ENCODE measurements at regions not wholly inside any gene's neighbourhood (a gene's known extent, or its start where the extent isn't known, plus 50 kb on each side); places are given as distances from the start of the nearest gene placed in this dataset.

- DNase-seq: no peak
Observed at GRCh38 chr1:213820362-213821149, 167.2 kb upstream of the PROX1 start.

- no peak for DNase-seq
Observed at GRCh38 chr1:213821175-213821942, 166.4 kb upstream of the PROX1 start.

DNA sequence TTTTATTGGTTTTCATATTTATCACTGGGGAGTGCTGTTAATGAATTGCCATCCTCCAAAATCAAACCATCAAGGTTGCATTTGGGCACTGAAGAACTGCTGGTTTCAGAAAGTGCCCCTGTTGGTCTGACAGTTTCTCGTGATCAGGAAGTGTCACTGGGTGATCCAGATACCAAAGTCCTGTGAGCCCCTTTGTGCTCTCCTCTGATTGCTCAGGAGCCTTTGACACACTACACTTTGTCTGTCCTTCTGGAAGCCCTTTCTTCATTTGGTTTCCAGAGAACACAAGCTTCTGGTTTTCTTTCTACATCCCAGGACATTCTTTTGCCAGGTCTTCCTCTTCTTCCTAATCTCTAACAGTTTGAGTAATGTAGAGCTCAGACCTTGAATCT lies 165.8 kb upstream of the PROX1 start:
- no peak for DNase-seq

DNA sequence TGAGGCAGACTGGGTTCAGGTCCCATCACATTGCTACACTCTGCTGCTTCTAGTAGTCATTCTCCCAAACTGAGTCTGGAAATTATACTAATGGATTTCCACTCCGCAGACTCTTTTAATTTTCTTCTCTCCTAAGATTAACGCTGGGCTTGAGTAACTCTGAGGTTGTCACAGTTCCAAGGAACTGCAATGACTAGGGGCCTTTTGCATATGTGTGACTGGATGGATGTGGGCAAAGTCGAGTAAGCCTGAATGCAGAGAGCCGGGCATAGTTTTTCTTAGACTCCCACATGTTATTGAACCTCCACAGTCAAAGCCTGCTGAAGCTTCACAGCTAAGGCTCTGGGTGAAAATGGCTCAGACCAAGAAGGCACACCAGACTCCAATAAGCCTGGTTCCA lies 160.9 kb upstream of the PROX1 start:
- DNase-seq: no peak

DNA sequence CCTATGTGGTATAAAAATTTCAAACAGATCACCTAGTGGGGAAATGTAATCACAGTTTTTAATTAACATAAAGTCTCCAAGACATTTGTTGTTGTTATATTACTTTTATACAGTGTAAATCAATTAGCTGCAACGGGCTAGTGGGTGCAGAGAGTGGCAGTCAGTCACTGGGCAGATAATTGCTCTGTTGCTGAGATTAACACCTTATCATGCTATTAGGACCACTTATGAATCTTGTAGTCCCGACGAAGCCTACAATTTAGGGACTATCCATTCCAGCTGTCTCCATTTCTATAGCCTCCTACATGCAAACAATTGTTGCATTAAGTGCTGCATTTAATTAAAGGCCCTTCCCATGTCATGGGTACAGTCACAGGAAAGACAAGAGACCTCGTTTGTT lies 158.9 kb upstream of the PROX1 start:
- DNase-seq: no peak

DNA sequence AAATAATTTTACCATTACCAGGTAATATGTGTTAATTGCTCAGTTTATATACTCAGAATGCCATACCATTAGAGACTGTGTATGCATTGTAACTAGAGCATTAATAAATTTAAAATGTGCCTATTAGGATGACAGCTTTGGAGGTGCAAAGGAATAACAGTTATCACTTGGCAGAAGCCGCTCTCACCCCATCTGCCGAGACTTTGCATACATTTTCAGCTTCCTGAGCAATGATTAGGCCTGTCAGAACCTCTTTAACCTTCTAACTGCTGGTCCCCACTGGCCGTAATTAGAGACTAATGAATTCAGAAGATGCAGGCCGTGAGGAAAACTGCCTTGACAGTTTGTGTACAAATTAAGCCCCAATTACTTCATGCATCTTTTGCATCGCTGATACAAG lies 158.0 kb upstream of the PROX1 start:
- no peak for DNase-seq

DNA sequence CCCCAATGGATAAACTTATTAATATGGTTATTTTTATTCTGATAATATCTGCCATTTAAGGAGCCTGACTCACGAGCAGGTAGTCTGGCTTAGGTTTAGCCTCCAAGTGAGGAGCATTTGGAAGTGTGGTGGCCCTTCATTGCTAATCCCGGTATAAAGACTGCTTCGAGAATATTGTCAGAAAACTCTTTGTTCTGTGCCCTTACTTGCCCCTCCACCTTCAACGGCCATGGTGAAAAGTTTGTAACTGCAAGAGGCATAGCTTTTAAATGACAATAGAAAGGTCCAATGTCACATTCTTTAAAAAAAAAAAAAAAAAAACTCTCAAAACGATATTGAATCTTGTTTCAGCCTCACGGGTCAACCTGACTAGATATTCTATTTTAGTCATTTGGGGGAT lies 157.4 kb upstream of the PROX1 start:
- no peak for DNase-seq

DNA sequence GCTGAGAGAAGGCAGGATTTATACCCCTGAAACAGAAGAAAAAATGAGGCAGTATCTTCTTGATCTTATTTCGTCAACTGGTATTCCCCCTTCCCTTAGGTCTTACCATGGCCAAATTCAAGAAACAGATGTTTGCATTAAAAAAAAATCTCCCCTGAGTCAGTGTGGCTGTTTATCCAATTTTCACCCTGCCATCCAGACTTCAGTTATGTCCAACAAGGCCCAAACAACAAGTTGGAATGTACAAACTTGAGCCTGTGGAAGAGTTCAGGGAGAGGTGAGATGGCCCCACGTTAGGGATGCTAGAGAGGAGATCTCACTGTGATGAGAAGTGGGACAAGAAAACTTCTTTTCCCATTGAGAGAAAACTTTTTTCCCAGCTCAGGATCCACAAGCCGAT lies 147.2 kb upstream of the PROX1 start:
- no peak for DNase-seq

DNA sequence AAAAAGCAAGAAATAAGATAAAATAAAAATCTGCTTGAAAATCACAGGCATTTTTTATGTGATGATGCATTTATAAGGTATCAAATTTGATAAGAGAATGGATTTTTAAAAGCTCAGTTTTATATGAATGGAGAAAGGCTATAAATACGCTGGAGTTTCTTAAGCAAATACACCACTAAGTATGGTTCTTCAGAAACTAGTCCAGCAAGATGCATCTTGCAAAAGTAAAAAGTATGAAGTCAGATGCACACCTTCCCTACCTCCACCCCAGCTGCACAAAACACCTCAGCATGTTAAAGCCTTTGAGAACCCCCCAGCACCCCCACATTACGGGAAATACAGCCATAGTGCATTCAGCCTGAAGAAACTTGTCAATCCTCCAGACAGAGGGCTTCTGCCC lies 143.1 kb upstream of the PROX1 start:
- DNase-seq: no peak

DNA sequence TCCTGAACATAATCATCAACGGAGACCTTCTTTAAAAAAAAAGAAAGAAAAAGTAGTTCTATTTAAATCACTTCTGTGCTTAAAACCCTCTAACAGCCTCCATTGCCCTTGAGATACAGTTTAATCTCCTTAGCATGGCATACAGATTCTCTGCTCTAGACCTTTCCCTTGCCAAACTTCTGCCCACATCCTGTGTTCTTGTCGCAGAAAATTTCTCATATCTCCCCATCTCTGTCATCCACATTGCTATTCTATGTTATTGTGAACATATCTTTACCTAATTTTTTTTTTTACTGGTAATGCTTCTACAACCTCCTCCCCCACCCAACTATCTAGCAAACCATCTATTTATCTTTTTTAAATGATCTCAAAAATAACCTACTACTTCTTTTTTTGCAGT lies 135.7 kb upstream of the PROX1 start:
- no peak for DNase-seq

DNA sequence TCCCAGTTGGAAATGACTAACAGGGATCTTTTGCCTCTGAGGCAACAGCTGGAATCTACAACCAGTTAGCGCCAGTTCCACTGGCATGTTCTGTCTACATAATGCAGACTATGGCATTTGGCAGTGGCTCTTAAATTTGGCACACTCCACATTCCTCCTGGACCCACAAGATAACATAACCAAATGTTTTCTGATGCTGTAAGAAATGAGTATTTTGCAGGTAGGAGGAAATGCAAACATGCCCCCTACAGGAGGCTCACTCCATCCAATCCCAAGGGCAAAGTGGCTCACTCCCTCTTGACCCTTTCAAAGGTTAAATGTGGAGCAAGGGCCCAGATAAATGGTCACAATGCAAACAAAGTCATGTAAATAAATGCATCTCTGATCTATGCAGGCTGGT lies 129.2 kb upstream of the PROX1 start:
- DNase-seq: no peak

GRCh38 chr1:213861841-213862240 lies 125.9 kb upstream of the PROX1 start:
- DNase-seq: no peak

DNA sequence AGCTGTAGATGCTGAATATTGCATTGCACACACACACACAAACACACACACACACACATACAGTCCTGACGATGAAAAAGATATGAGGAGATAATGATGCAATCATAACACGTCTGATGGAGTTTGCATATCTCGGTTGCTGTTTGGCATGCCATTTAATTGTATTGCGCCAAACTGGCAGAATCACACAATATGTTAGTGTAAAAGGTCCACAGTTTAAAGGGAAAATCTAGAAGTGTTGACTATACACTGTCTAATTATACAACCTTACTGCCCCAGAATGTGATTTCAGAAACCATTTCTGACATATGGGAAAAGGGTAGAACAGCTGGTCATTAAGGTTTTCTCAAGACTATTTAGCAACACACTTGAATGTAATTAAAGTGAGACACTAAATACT lies 123.7 kb upstream of the PROX1 start:
- DNase-seq: no peak

GRCh38 chr1:213868482-213868881 lies 119.3 kb upstream of the PROX1 start:
- no peak for DNase-seq

DNA sequence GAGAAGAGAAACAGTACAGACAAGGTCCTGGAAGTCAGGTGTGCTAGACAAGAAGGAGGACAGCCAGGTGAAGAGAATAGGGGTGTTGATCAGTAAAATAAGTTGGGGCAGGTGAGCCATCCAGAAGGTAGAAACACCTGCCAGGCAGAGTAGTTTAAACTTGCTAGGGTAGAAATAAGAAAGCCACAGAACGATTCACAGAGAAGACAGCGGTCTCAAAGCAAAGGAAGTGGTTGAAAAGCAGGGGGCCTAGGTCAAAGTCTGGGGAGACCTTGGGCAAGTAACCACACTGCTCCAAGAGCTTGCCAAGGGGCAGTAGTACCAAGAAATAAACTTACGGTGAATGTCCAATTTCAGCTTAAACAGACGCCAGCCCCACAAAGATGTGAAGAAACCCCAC lies 116.6 kb upstream of the PROX1 start:
- DNase-seq: no peak

DNA sequence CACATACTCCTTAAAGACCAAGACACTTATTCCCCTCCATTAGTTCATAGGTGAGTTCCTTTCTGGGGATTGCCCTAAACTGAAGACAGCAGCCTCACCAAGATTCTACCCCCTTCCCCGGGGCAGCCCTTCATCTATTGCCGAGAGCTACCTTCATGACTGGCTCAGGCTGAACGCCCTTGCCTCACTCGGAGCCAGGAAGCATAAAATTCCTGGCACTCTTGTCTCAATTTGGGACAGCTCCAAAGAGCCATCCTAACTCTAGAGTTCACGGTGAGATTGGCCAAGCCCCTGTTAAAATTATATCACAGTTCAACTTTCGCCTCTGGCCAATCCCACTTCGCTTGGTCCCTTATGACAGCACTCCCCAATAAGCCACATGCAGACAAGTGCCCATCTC lies 113.0 kb upstream of the PROX1 start:
- DNase-seq: no peak

DNA sequence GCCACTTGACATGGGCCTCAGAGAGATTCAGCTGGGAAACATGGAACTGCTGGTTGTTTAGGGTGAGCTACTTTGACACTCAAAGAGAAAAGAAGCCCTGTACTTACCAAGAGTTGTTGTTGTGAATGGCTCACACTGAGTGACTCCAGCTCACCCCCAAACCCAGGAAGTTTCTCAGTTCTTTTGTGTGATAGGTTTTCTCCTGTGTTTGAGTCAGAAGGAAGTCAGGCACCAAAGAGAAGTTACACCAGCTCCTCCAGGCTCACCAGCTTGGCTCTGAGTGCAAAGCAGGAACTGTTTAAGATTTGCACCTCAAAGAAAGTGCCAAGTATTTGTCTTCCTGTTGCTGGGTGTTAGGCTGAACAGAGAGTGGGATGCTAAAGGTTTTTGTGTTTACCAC lies 111.2 kb upstream of the PROX1 start:
- DNase-seq: no peak

DNA sequence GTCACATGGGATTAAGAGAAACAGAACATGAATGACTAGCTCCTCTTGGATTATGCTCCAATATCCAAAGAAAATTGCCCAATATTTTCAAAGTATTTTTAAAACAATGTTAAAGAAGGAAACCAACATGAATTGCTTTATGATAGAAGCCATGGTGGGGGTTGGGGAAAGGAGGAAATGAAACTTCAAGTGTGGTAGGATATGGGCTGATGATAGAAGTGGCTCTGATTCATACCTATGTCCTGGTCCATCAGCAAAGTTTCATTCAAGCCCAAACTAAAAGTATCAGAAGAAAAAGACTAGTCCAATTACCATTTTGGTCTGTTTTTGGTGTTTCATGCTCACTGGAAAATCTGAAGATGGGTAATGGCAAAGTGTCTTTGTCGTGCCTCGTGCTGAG lies 104.2 kb upstream of the PROX1 start:
- DNase-seq: no peak

- DNase-seq: no peak
Observed at GRCh38 chr1:213884402-213884801, 103.4 kb upstream of the PROX1 start.

DNA sequence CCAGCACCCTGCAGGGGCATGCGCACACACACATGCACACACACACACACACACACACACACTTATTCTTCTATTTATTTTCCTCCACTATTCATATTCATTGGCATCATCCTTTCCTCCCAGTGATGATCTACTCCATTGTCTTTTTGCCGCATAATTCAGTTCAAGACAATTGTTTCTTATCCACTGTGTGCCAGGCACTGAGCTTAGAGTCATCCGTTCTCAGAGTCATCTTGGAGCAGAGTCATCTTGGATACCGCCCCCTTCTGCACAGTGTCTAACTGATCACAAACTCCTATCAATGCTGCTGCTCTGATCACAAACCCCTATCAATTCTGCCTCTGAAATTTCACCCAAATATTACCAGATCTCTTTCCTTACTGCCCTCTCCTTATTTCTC lies 102.8 kb upstream of the PROX1 start:
- no peak for DNase-seq

GRCh38 chr1:213887842-213888241 lies 99.9 kb upstream of the PROX1 start:
- DNase-seq: no peak

GRCh38 chr1:213891989-213892902 lies 95.5 kb upstream of the PROX1 start:
- no peak for DNase-seq

- no peak for DNase-seq
Observed at GRCh38 chr1:213898684-213899083, 89.1 kb upstream of the PROX1 start.

GRCh38 chr1:213899413-213899812 lies 88.4 kb upstream of the PROX1 start:
- DNase-seq: no peak

Measured in activated CD4-positive, alpha-beta T cell treated with anti-CD3 and anti-CD28 coated beads, Interleukin-2, amount 50 U/mL, for 1 hour (primary cell).